GM12878 (cell line): ENCODE measurements at regions not wholly inside any gene's neighbourhood (a gene's known extent, or its start where the extent isn't known, plus 50 kb on each side); places are given as distances from the start of the nearest gene placed in this dataset.

Experiments
- ATAC-seq: fragments of 200-7000 bp; cut with Tn5 transposase; 3 replicates; pipeline ENCODE4 v1.9.1; 2020; ENCODE audit warnings: mild to moderate bottlenecking, moderate library complexity
- BruUV-seq: library from RNA; stranded (reverse); fragments of 400-500 nt; replicated peaks from 2 replicates; lab custom pipeline; 2021; lab: Mats Ljungman, UMichigan
- CTCF ChIA-PET: fragments of 300-600 bp; sonication (Branson Sonifier 250); formaldehyde crosslinking; extraction: SDS; loops from one replicate; lab custom pipeline; 2021; ENCODE audit warnings: inconsistent platforms; lab: Yijun Ruan, JAX
- POLR2A ChIA-PET: fragments of 350-600 bp; formaldehyde crosslinking; extraction: SDS; loops from one replicate; lab custom pipeline; 2021; ENCODE audit warnings: inconsistent platforms; lab: Charles Lee
- RAD21 ChIA-PET: fragments of 300-600 bp; sonication (Branson Sonifier 250); formaldehyde crosslinking; loops from one replicate; lab custom pipeline; 2023; ENCODE audit warnings: antibody characterized with exemption; ENCODE audit not compliant: unreplicated experiment; lab: Charles Lee
- SMC1A ChIA-PET: fragments of 300-600 bp; sonication (Branson Sonifier 250); formaldehyde crosslinking; loops from one replicate; lab custom pipeline; 2023; ENCODE audit not compliant: unreplicated experiment, uncharacterized antibody; lab: Charles Lee
- DNase-seq: peaks from one replicate; pipeline ENCODE4 v3.0.0-alpha.2; 2011; ENCODE audit warnings: low read depth, low spot score
- FAIRE-seq: peaks from 3 replicates; lab custom pipeline; 2011; peaks lifted over from hg19 to GRCh38; lab: Jason Lieb, UNC
- H2AFZ ChIP-seq: 2 replicates; pipeline ENCODE4 v1.6.0; 2011; ENCODE audit warnings: low read depth, low read length, control low read depth; ENCODE audit not compliant: control insufficient read depth
- H3K27ac ChIP-seq: 2 replicates; pipeline ENCODE4 v1.5.1; 2011; ENCODE audit warnings: control low read depth; ENCODE audit not compliant: control insufficient read depth, insufficient read depth
- H3K27me3 ChIP-seq, 2 experiments: replicated peaks in 1 of 2; 2 replicates each; pipeline versions ENCODE4 v1.6.0 to v1.6.1; 2011; ENCODE audit warnings: low read length in 1 of 2; ENCODE audit not compliant: control insufficient read depth in 2 of 2, insufficient read depth in 2 of 2
- H3K36me3 ChIP-seq, 2 experiments: 2 replicates each; pipeline ENCODE4 v1.5.1; 2011; ENCODE audit warnings: low read length in 1 of 2; ENCODE audit not compliant: control insufficient read depth in 2 of 2, insufficient read depth in 2 of 2
- H3K4me1 ChIP-seq: 2 replicates; pipeline ENCODE4 v1.6.1; 2011; ENCODE audit warnings: mild to moderate bottlenecking, low read length, moderate library complexity, mixed read lengths; ENCODE audit not compliant: control insufficient read depth, insufficient read depth
- H3K4me2 ChIP-seq: 2 replicates; pipeline ENCODE4 v1.6.0; 2011; ENCODE audit warnings: control low read depth; ENCODE audit not compliant: control insufficient read depth, insufficient read depth
- H3K4me3 ChIP-seq: fragments of 200-600 bp; sonication (generic); 2 replicates; pipeline ENCODE4 v1.5.1; 2016
- H3K79me2 ChIP-seq: 2 replicates; pipeline ENCODE4 v1.6.0; 2011; ENCODE audit warnings: low read length; ENCODE audit not compliant: control insufficient read depth, insufficient read depth
- H3K9ac ChIP-seq: 2 replicates; pipeline ENCODE4 v1.8.0; 2011; ENCODE audit warnings: low read length, control low read depth, mixed read lengths; ENCODE audit not compliant: control insufficient read depth, insufficient read depth
- H3K9me3 ChIP-seq: replicated peaks from 3 replicates; pipeline ENCODE4 v1.5.1; 2011; ENCODE audit warnings: mild to moderate bottlenecking, low read length; ENCODE audit not compliant: control insufficient read depth, insufficient read depth
- H4K20me1 ChIP-seq: 2 replicates; pipeline ENCODE4 v1.6.0; 2011; ENCODE audit not compliant: control insufficient read depth, insufficient read depth
- ASH2L ChIP-seq: fragments of 300-600, 200-600 bp; sonication (generic); IDR thresholded peaks from 2 replicates; pipeline ENCODE4 v1.6.1; 2017; ENCODE audit warnings: low read depth, mild to moderate bottlenecking, borderline replicate concordance
- BCLAF1 ChIP-seq: fragments of 450-650 bp; IDR thresholded peaks from 2 replicates; pipeline ENCODE4 v1.6.1; 2017; ENCODE audit warnings: antibody characterized with exemption, mild to moderate bottlenecking, moderate library complexity
- E2F8 ChIP-seq: fragments of 450-650 bp; IDR thresholded peaks from 2 replicates; pipeline ENCODE4 v1.6.1; 2018; ENCODE audit warnings: mild to moderate bottlenecking, low read depth, moderate library complexity; ENCODE audit not compliant: partially characterized antibody
- EZH2 ChIP-seq: IDR thresholded peaks from 2 replicates; pipeline ENCODE4 v1.6.1; 2012; ENCODE audit warnings: low read depth, mild to moderate bottlenecking, control low read depth, inconsistent platforms, low read length, borderline replicate concordance; ENCODE audit not compliant: control insufficient read depth
- GATAD2B ChIP-seq: fragments of 450-650 bp; conservative IDR thresholded peaks from 2 replicates; pipeline ENCODE4 v1.6.1; 2017; ENCODE audit warnings: low read depth, mild to moderate bottlenecking, moderate library complexity
- KAT2A ChIP-seq: conservative IDR thresholded peaks from 2 replicates; pipeline ENCODE4 v1.6.1; 2011; ENCODE audit warnings: low read depth, low read length; ENCODE audit not compliant: control insufficient read depth
- KDM1A ChIP-seq: fragments of 200-600 bp; sonication (generic); IDR thresholded peaks from 2 replicates; pipeline ENCODE4 v1.6.1; 2016; ENCODE audit warnings: borderline replicate concordance
- NFIC ChIP-seq: IDR thresholded peaks from 2 replicates; pipeline ENCODE4 v1.6.1; 2012; ENCODE audit warnings: low read depth, mild to moderate bottlenecking, inconsistent platforms, low read length, moderate library complexity
- NR2C2 ChIP-seq: IDR thresholded peaks from 2 replicates; pipeline ENCODE4 v1.6.1; 2011; ENCODE audit warnings: borderline replicate concordance, low read depth; ENCODE audit not compliant: control insufficient read depth, insufficient read length
- PAX8 ChIP-seq: fragments of 450-650 bp; IDR thresholded peaks from 2 replicates; pipeline ENCODE4 v1.6.1; 2017; ENCODE audit warnings: mild to moderate bottlenecking, moderate library complexity
- PKNOX1 ChIP-seq: fragments of 450-650 bp; IDR thresholded peaks from 2 replicates; pipeline ENCODE4 v1.6.1; 2016; ENCODE audit warnings: mild to moderate bottlenecking
- SIN3A ChIP-seq: IDR thresholded peaks from 2 replicates; pipeline ENCODE4 v1.6.1; 2012; ENCODE audit warnings: low read depth, low read length, improper control_type of control experiment
- SMARCA5 ChIP-seq: fragments of 450-650 bp; IDR thresholded peaks from 2 replicates; pipeline ENCODE4 v1.6.1; 2017; ENCODE audit warnings: mild to moderate bottlenecking
- SREBF1 ChIP-seq: IDR thresholded peaks from 2 replicates; pipeline ENCODE4 v1.6.1; 2012; ENCODE audit warnings: mild to moderate bottlenecking, low read length
- TCF12 ChIP-seq: IDR thresholded peaks from 2 replicates; pipeline ENCODE4 v1.6.1; 2011; ENCODE audit warnings: low read depth, mild to moderate bottlenecking, low read length
- ZNF217 ChIP-seq: fragments of 450-650 bp; IDR thresholded peaks from 2 replicates; pipeline ENCODE4 v1.6.1; 2017; ENCODE audit warnings: antibody characterized with exemption, mild to moderate bottlenecking
- WGBS: methylation state at CpG from one replicate; pipeline ENCODE4 v1.1.6; 2016; ENCODE audit warnings: low lambda C conversion rate; ENCODE audit not compliant: insufficient replicate concordance, insufficient coverage; ENCODE audit errors: missing lambda C conversion rate; 5-methylcytosine and 5-hydroxymethylcytosine counted together
- in situ Hi-C: fragments of 300-500 bp; cut with MboI; formaldehyde crosslinking; loops from 9 replicates; pipeline ENCODE4 v1.14.3; 2018; ENCODE audit warnings: mixed read lengths
- intact Hi-C: fragments of 100-400 bp; cut with micrococcal nuclease; formaldehyde crosslinking; loops from one replicate; pipeline ENCODE4 v1.14.2; 2022; ENCODE audit not compliant: unreplicated experiment

- no peak for TF ChIP-seq KAT2A
- no peak for TF ChIP-seq ASH2L
- no peak for TF ChIP-seq TCF12
- no peak for TF ChIP-seq SMARCA5
- TF ChIP-seq E2F8: no peak
- no peak for TF ChIP-seq BCLAF1
- no peak for TF ChIP-seq PAX8
- TF ChIP-seq, all 136 proteins: peak for 0
Measured at GRCh38 chr6:12426121-12426520, 136.0 kb downstream of the EDN1 start (continued).

- no peaks in the 10 kb centered on the region for H4K20me1 ChIP-seq
- DNase-seq (no peak), ATAC-seq (no peak), FAIRE-seq (no peak)
- H3K9me3 ChIP-seq: no peaks in the 10 kb centered on the region; the same call in 1 of the 3 replicates
- no peaks in the 10 kb centered on the region for H3K79me2 ChIP-seq
- no peak overlapping the region for H3K9ac ChIP-seq
- in situ Hi-C loops: no loop called here
- H2AFZ ChIP-seq: no peak overlapping the region
- TF ChIP-seq EZH2 (no peak), NFIC (no peak), ZNF217 (no peak), PKNOX1 (no peak), ASH2L (no peak), SIN3A (no peak), GATAD2B (no peak), KDM1A (no peak), SREBF1 (no peak), NR2C2 (no peak)
- WGBS: 30% methylated on average over 3 of the region's 3 CpGs
- intact Hi-C loops: no loop called here
- no peaks in the 10 kb centered on the region for H3K36me3 ChIP-seq
- ChIA-PET POLR2A (no interaction called here), SMC1A (interaction anchor here (1.0 to 1.4 kb wide), 2 partner anchors 11 to 19 kb away, joined by 3 read pairs; no protein-coding TSS in a partner anchor), CTCF (interaction anchor here (1.3 kb wide), 1 partner anchor 10 kb away, joined by 3 read pairs; no protein-coding TSS in a partner anchor), RAD21 (interaction anchor here (0.6 kb wide), 1 partner anchor 45 kb away, joined by 3 read pairs; no protein-coding TSS in a partner anchor)
- BruUV-seq: no TSS peak
- no peak overlapping the region for H3K4me2 ChIP-seq
- no peak overlapping the region for H3K27ac ChIP-seq
- H3K4me1 ChIP-seq: no peaks in the 10 kb centered on the region
- H3K27me3 ChIP-seq: no peaks in the 10 kb centered on the region
- H3K4me3 ChIP-seq: no peak overlapping the region
Measured at GRCh38 chr6:12431023-12431422, 140.9 kb downstream of the EDN1 start.
